Osteoblast (primary cell): ENCODE measurements at regions not wholly inside any gene's neighbourhood (a gene's known extent, or its start where the extent isn't known, plus 50 kb on each side); places are given as distances from the start of the nearest gene placed in this dataset.

Experiments used
- DNase-seq: peaks from one replicate; pipeline ENCODE4 v3.0.0; 2011; ENCODE audit warnings: low spot score, mixed read lengths; ENCODE audit not compliant: insufficient read length; ENCODE audit errors: missing footprints
- H2AFZ ChIP-seq: 2 replicates; pipeline ENCODE4 v1.6.0; 2011; ENCODE audit warnings: mild to moderate bottlenecking, low read length
- H3K27ac ChIP-seq: 2 replicates; pipeline ENCODE4 v1.5.1; 2011; ENCODE audit warnings: mild to moderate bottlenecking, low read depth, low read length, moderate library complexity
- H3K27me3 ChIP-seq: 2 replicates; pipeline ENCODE4 v1.6.0; 2012; ENCODE audit warnings: mild to moderate bottlenecking, control low read depth, inconsistent platforms, low read length, moderate library complexity; ENCODE audit not compliant: insufficient read depth
- H3K36me3 ChIP-seq: 2 replicates; pipeline ENCODE4 v1.5.1; 2011; ENCODE audit warnings: mild to moderate bottlenecking, low read length, control low read depth, moderate library complexity; ENCODE audit not compliant: insufficient read depth
- H3K4me1 ChIP-seq: 2 replicates; pipeline ENCODE4 v1.5.1; 2011; ENCODE audit warnings: mild to moderate bottlenecking, low read length, control low read depth, moderate library complexity; ENCODE audit not compliant: insufficient read depth
- H3K4me2 ChIP-seq: 2 replicates; pipeline ENCODE4 v1.6.0; 2011; ENCODE audit warnings: mild to moderate bottlenecking, low read length; ENCODE audit not compliant: insufficient read depth
- H3K4me3 ChIP-seq: fragments of 200-600 bp; sonication (generic); 3 replicates; pipeline ENCODE4 v1.5.1; 2012; ENCODE audit warnings: mild to moderate bottlenecking, low read length, inconsistent platforms; ENCODE audit not compliant: insufficient read depth
- H3K79me2 ChIP-seq: 2 replicates; pipeline ENCODE4 v1.6.0; 2012; ENCODE audit warnings: mild to moderate bottlenecking, low read length, control low read depth, inconsistent platforms; ENCODE audit not compliant: insufficient read depth
- H3K9me3 ChIP-seq: 2 replicates; pipeline ENCODE4 v1.5.1; 2011; ENCODE audit warnings: low read depth, low read length, control low read depth
- H4K20me1 ChIP-seq: 2 replicates; pipeline ENCODE4 v1.6.0; 2012; ENCODE audit warnings: mild to moderate bottlenecking, low read length, control low read depth; ENCODE audit not compliant: insufficient read depth
- TF ChIP-seq, protein P1 (sequence below): IDR thresholded peaks from 2 replicates; pipeline ENCODE4 v1.5.1; 2011; ENCODE audit warnings: mild to moderate bottlenecking, low read depth, low read length, moderate library complexity; ENCODE audit errors: extremely low read depth

DNA sequence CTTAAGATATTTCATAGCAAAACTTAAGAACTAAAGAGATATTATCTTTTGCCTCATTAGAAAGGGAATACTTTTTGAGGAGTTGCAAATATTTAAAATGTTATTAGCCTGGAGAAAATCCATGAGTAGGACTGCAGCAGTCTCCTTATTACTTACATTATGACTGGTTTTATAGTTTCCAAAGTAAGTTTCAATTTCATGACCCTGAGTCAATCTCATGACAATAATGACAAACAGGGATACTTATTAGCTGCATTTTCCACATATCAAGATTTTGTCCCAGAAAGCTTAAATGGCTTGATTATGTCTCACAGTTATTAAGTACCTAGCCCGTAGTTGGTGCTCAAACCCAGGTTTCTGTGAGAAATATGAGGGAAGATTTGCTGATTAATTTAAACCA is 150.8 kb upstream of the ZEB2 start:
- Histone ChIP-seq H3K4me1 (no peaks in the 10 kb centered on the region), H3K4me2 (no peak overlapping the region), H3K36me3 (no peaks in the 10 kb centered on the region), H3K27me3 (no peaks in the 10 kb centered on the region), H2AFZ (no peak overlapping the region), H3K79me2 (no peaks in the 10 kb centered on the region), H3K4me3 (no peak overlapping the region), H3K27ac (no peak overlapping the region), H3K9me3 (no peaks in the 10 kb centered on the region), H4K20me1 (no peaks in the 10 kb centered on the region)
- DNase-seq: no peak
- TF ChIP-seq, protein P1, sequence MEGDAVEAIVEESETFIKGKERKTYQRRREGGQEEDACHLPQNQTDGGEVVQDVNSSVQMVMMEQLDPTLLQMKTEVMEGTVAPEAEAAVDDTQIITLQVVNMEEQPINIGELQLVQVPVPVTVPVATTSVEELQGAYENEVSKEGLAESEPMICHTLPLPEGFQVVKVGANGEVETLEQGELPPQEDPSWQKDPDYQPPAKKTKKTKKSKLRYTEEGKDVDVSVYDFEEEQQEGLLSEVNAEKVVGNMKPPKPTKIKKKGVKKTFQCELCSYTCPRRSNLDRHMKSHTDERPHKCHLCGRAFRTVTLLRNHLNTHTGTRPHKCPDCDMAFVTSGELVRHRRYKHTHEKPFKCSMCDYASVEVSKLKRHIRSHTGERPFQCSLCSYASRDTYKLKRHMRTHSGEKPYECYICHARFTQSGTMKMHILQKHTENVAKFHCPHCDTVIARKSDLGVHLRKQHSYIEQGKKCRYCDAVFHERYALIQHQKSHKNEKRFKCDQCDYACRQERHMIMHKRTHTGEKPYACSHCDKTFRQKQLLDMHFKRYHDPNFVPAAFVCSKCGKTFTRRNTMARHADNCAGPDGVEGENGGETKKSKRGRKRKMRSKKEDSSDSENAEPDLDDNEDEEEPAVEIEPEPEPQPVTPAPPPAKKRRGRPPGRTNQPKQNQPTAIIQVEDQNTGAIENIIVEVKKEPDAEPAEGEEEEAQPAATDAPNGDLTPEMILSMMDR: no peak

DNA sequence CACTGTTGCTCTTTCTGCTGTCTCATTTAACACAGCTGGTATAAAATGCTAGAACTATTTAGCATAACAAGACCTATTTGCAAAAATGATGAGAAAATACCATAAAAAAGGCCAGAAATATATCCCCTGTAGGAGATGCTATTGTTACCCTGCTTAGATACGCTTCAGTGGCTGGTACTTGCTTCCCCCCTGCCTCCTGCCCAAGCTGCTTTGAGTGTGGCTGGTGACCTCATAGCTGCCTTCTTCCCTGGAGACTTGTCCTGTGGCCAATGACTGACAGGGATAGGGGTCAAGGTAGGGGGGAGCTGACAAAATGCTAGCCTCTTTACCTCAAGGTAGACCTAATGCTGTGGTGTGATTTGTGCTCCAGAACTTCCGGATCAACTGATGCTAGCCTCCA is 150.2 kb upstream of the ZEB2 start:
- no peaks in the 10 kb centered on the region for H3K36me3 ChIP-seq
- no peaks in the 10 kb centered on the region for H4K20me1 ChIP-seq
- H3K9me3 ChIP-seq: no peaks in the 10 kb centered on the region

DNA sequence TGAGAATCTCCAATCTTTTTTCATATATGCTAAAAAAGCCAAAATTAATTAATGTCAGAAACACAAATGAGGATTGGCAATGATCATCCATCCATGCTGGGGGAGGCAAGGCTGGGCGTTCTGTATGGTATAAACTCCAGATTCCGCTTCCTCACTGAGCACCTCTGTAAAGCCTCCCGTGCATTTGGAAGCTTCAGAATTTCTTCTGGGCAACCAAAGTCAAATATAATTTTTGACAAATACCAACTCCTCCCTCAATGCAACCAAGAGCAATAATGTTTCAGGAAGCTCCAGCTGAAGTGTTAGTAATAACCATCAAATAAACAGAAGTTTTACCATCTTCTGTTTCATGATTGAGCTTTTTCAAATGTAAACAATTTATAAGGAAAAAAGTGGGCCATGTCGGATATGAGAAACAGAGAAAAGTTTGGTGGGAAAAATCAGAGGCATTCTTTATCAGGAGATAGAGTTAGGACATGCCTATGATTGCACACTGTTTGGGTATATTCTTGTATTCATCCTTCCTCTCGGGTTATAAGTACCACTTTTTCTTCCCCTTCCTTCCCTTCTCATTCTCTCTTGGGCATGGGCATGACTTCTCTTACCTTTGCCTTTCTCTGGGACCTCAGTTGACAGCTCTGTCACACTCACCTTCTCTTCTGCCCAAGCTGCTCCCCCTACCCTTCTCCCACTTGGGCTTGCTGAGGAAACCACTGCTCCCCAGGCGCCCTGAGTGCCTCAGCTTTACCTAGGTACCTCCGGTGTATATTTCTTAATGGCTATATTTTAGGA is 149.5 kb upstream of the ZEB2 start:
- H2AFZ ChIP-seq: no peak overlapping the region
- no peaks in the 10 kb centered on the region for H3K9me3 ChIP-seq
- H3K27ac ChIP-seq: no peak overlapping the region
- no peak for DNase-seq
- H3K4me3 ChIP-seq: no peak overlapping the region
- H3K36me3 ChIP-seq: no peaks in the 10 kb centered on the region
- H3K4me1 ChIP-seq: no peaks in the 10 kb centered on the region
- TF ChIP-seq, protein P1: no peak
- no peaks in the 10 kb centered on the region for H4K20me1 ChIP-seq
- no peaks in the 10 kb centered on the region for H3K27me3 ChIP-seq
- H3K79me2 ChIP-seq: no peaks in the 10 kb centered on the region
- H3K4me2 ChIP-seq: no peak overlapping the region

More for the DNA sequence above, 150.2 kb upstream of the ZEB2 start:
- no peak overlapping the region for H3K27ac ChIP-seq
- H3K4me2 ChIP-seq: no peak overlapping the region
- DNase-seq: no peak
- TF ChIP-seq, protein P1: no peak
- no peaks in the 10 kb centered on the region for H3K79me2 ChIP-seq
- H3K4me3 ChIP-seq: no peak overlapping the region
- no peaks in the 10 kb centered on the region for H3K27me3 ChIP-seq
- no peak overlapping the region for H2AFZ ChIP-seq
- H3K4me1 ChIP-seq: no peaks in the 10 kb centered on the region

DNA sequence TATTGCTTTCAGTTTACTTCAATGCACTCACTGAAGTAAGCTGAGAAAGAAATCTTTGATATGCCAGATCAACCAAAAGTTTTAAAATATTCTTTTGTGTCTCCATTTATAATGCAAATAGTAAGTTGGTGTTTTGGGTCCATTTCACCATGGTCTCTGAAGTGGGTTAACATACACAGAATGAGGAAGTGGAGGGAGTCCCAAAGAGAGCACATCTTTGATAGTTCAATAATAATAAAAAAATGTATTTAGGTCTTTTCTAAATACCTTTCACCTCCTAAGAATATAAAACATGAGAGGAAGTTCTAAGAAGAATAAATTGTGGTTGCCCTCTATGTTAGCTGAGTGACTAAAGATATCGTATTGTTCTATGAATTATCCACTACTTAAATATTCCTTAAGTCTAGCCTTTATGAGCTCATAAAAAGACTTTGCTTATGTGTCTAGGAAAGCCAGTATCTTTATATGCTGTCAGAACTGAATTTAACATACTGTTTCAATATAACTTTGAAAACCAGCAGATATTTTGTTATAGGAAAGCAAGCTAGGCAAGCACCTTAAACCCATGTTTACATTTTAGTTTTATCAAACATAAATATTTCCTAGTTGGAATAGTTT is 148.7 kb upstream of the ZEB2 start:
- Histone ChIP-seq H3K79me2 (no peaks in the 10 kb centered on the region), H2AFZ (no peak overlapping the region), H3K9me3 (no peaks in the 10 kb centered on the region), H3K27me3 (no peaks in the 10 kb centered on the region), H3K4me1 (no peaks in the 10 kb centered on the region), H3K4me3 (no peak overlapping the region), H4K20me1 (no peaks in the 10 kb centered on the region), H3K36me3 (no peaks in the 10 kb centered on the region), H3K27ac (no peak overlapping the region), H3K4me2 (no peak overlapping the region)
- TF ChIP-seq, protein P1: no peak
- no peak for DNase-seq
